GM19025 (cell line): ENCODE measurements at regions not wholly inside any gene's neighbourhood (a gene's known extent, or its start where the extent isn't known, plus 50 kb on each side); places are given as distances from the start of the nearest gene placed in this dataset.

ENCODE experiments used
- ATAC-seq: cut with Tn5 transposase; IDR thresholded peaks from one replicate; pipeline ENCODE4 v1.9.1; 2021; ENCODE audit warnings: mild to moderate bottlenecking, low read depth, moderate library complexity; ENCODE audit not compliant: unreplicated experiment

DNA sequence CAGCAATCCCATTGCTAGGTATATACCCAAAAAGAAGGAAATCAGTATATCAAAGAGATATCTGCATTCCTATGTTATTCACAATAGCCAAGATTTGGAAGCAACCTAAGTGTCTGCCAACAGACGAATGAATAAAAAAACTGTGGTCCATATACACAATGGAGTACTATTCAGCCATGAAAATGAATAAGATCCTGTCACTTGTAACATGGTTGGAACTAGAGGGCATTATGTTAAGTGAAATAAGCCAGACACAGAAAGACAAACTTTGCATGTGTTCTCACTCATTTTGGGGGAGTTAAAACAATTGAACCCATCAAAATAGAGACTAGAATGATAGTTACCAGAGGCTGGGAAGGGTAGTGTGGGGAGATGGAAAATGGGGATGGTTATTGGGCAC, 323.5 kb upstream of the NFE2L3 start:
- ATAC-seq, result no peak

DNA sequence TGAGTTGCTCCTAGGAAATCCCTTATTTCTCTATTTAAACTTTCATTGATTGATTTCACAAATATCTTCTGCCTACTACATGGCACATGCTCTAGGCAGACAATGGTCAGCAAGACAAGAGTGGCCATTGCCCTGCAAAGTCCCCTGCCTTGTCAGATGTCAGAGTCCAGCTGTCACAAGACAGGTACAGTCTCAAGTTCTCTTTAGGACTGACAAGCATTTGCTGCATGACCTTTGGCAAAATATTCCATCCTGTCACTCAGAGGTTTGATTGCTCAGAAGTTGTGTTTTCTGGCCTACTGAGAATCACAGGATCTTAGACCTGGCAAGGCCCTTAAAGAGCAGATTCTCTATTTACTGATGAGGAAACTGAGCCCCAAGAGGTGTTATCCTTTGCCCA, 322.3 kb upstream of the NFE2L3 start:
- no peak for ATAC-seq

DNA sequence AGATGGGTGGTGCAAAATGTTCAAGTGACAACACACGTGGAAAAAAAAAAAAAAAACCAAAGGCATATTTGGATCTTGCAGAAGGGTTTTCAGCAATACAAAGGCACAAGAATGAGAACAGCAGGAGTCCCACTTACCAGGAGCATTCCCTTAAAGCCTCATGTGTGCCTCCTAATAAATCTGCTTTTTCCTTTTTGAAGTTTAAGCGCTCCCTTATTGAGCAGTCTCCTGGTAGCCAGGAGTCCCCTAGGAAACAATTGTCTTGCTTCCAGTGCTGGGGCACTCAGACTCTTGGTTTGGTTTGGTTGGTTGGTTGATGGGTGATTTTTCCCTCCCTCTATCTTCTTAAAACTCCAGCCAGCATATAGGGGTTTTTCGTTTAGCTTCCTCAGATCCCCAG, 321.8 kb upstream of the NFE2L3 start:
- ATAC-seq, result no peak

DNA sequence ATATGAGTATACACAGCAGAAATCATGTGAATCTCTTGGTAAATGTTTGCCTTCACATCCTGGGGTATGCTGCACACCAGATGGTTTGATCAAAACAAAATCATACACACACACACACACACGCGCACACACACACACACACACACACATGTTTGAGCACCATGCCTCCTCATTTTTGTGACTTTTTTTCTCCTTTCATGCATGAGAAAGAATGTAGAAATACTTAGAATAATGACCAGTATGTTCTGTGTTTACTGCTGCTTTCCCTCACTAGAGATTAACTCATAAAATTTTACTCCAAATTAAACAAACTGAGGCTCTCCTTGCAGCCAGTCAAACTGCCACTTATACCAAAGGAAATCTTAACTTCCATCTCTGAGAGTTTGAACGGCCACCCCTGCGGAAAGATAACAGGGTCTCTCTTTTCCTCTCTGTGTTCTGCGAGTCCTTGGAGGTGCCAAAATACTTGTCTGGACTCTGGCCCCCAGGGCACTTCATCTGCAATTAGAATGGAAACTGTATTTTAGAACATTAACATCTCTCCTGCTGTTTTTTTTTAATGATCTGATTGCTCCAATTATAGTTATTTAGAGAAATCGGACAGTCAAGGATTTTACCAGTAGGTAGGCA, 320.8 kb upstream of the NFE2L3 start:
- no peak for ATAC-seq

DNA sequence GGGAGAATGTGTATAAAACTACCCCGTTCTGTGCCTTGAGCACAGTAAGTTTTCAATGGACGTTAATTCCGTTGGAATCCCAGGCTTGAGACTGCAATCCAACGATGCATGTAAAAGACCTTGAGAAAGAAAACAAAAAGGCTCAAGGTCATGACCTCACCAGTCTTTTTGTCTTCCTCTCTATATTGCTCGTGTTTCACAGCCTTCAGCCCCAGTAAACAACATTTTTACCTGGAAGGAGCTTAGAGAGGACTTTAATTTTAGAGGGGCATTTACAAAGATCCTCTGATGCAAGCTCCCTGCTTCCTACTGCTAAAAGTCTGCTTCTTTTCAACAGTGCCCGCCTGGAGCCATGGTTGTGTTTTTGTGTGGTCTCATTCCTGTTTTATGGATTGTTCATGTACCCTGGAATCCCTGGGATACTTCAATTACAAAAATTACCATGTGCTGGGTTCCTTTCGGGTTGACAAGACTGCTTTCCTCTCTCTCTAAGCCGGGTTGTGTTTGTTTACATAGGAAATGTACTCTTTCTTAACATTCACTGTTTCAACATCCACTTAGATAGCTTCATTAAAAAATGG, 320.1 kb upstream of the NFE2L3 start:
- ATAC-seq, result no peak

DNA sequence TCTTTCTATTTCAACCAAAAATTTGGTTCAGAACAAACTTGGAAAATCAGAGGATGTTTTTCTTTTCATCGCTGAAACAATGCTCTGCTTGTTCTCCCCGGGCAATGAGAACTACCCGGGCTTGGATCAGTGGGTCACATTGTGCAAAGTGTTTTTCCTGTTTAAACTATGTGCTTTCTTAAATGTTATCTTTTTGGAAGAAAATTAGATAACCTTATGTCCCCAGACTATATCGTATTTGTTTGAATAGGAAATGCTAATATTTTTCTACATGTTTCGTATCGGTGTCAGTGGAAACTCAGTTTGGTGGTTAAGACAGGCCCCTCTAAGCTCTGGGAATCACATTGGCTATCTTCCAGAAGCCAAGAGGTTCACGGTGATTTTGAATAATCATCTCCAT, 319.5 kb upstream of the NFE2L3 start:
- ATAC-seq, result no peak

DNA sequence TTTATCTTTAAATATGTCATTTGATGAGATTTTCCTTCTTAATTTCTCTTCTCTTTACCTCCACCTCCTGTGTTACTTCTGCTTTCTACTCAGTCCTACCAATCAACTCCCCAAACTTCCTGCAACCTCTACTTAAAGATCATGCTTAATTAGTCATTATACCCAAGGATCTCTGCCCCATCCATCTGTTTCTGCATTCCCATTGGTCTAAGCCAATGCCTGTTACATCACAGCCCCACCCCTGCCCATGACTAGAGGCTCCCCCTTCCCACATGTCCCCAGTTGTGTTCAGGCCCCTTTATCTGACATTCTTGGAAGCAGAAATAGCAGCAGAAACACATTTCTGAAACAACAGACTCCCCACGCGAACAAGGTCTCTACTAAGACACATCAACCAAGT, 319.1 kb upstream of the NFE2L3 start:
- ATAC-seq, result no peak

DNA sequence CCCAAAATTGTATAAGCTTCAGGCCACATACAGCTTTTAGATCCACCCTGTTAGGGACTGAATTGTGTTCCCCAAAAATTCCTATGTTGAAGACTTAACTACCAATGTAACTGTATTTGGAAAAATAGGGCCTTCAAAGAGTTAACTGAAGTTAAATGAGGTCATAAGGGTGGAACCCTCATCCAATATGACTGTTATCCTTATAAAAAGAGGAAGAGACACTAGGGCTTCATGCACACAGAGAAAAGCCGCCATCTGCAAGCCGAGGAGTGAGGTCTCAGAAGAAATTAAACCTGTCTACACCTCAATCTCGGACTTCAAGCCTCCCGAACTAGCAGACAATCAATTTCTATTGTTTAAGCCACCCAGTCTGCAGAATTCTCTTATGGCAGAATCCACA, 317.9 kb upstream of the NFE2L3 start:
- no peak for ATAC-seq

DNA sequence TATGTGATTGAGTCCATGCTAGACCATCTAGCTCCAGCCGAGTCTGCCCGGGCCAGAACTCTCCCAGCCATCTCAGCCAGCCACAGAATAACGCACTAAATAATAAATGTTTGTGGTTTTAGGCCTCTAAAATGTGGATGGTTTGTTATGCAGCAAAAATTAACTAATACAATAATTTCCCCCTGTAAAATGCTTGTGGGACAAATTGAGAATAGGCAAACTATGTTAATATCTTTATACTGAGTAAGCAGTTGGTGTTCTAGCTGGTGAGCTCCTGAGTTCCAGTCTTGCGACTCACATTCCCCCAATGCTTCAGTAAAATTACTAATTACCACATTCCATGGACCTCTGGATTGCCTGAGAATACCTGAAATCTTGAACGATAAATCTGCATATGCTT, 316.8 kb upstream of the NFE2L3 start:
- ATAC-seq, result no peak

DNA sequence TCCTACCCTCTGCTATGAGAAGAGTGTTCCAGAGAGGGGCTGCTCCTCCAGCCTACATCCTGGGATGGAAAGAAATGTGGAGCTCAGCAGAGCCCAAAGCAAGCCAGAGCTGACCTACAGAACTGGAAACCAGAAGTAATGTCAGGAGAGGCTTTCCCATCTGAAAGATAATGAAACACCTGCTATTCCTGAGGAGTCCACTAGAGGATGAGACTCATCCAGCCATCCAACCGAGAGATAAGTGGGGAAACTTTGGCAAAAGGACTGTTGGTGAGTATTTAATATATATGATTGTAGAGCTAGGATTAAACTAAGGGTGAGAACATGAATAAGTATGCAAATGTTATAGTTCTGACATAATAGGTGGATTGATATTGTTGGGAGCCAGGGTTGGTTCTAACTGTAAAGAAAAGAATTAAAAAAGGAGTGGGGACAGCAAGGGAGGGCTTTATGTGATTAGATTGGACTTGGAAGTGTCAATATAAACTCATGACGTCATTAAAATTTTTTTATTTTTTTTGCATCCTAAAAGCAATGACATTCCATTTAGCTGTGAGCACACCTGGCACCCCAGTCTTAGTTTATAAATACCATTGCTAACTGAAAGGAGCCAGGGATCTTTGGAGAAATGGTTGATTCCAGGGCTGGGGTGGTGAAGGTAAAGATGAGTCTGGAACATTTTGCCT, 312.8 kb upstream of the NFE2L3 start:
- no peak for ATAC-seq

DNA sequence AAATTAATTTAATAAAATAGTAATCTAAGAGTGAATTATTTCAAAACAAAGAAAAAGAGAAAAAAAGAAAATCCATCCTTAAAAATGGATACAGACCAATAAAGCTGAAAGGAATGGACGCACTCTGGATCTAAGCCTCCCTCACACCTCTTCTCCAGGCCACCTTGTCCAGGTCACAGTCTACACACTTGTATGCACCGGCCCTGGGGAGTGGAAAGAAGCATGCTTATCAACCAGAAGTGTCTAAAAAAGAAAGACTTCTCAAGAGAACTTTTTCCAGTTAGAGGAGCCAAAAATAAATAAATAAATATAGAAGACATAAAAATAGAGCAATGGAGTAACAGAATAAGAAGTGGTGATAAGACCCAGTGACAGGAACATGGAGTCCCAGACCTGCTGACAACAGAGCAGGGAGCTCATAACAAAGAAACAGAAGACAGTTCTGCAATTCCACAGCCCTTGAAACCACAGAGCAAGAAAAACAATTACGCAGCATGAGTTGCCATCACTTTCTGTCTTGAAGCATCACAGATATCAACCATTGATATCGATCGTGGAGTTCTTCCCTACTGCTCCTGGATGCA, 311.7 kb upstream of the NFE2L3 start:
- ATAC-seq, result no peak

DNA sequence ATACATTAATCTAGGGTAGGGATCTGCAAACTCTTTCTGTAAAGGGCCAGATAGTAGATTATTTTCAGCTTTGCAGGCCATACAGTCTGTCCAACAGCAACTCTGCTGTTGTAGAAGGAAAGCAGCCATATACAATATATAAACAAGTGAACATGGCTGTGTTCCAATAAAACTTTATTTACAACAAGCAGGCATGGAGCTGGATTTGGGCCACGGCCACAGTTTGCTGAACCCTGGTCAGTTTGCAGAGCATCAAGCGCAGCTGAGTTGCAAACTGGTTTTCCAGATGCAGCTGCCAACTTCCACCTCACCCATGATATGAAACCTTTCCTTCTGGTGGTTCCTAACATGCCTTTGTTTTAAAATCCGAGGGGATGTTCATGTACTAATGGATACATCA, 310.4 kb upstream of the NFE2L3 start:
- no peak for ATAC-seq

DNA sequence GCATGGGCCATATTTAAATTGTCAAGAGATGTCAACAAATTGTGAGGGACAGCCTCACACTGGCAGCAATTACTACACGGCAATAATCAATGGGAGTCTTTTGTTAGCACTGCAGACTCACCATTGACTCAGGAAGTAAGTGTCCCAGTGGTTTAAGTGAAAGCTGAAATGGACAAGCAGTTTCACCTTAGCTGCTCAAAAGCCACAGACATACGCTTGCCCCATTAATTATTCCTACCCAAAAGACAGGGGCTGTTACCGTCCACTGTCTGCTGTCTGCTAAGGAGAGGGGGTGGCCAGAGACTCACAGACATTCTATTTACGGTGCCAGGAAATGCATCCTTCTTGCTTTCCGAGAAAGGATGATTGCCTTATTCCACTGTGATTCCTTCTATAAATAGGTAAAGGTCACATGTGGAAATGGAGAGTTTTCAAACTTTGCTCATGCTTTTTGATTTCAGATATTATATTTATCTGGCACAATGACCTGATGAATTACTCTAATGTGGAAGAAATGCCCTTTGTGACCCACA, 309.7 kb upstream of the NFE2L3 start:
- no peak for ATAC-seq

DNA sequence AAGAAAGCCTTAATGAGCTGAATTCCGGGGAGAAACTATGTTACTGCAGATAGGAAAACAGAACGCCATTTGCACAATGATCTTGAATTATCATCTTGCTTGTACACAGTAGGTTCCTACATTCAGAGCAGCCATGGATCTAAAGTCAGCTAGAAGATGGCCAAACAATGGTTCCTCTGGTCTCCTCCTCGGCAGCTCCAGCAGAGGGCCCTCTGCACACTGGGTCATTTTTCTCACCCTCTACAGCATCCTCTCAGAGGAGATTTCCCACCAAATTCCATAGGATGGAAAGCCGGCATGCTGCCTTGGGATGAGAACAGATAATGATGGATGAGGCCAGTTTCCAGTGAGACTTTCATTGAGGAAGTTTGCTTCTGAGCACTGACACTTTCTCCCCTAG, 308.5 kb upstream of the NFE2L3 start:
- ATAC-seq, result no peak

DNA sequence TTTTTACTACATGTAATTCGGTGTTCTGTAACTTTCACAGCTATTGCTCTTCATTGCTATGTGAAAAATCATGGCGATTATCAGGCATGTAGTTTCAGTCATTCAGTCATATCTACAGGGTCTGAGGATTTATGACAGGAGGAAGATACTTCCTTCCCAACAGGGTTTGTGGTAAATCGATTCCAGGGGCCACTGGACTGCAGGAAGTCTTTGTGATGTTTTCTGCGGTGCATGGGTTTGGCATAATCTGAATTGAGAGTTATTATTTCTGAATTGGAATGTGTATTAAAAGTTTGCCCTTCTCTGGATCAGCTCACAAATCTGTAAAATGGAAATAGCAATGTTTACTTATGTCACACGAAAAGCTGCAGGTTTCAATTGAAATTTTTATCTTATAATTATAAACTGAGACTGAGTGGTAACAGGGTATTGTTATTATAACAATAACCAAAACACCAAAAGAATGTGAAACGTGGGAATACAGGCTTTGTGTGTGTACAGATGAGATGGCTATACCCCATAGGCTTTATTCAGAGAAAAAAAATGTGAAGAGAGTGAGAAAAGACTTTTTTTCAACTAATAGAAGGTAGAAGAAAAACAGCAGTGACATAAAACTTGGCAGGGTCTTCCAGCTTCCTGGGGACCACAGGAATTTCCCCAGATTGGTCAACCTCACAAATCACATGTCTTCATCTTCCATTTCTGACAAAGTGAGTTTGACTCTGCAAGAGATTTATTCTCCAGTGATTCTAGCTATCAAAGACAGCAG, 307.7 kb upstream of the NFE2L3 start:
- ATAC-seq, result no peak

DNA sequence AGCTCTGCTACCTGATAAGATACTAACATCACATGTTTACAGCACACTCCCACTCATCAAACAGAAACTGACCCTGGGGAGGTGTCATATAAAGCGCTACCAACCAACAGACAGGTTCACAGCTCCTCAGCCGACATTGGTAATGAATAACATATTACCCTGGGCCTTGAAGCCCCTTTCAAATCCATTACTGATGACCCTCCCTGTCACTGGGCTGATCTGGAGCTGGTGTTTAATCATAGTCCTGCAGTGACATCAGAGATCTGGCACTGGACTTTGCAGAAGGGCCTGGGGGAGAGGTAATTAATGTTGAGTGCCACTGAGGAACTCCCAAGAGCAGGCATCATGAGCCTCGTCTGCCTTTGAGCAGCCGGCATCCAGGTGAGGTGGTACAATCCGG, 306.5 kb upstream of the NFE2L3 start:
- ATAC-seq, result no peak

DNA sequence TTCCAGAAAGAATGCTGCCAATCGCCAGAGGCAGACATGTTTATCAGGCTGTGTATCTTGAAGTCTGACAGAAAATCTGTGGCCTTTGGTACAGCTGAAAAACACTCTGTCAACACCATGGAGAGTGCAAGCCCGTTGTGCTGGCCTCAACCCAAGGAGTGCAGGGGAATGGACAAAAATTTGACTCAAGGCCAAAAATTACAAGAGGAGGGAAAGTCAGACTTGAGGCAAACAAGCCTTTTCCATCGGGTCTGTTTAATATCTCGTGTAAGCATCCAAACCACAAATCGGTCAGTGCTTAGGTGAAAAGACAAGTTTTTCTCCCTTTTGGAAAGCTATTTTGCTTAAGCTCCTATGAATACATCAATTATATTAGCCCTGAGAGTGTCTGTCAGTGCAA, 305.3 kb upstream of the NFE2L3 start:
- ATAC-seq, result no peak

DNA sequence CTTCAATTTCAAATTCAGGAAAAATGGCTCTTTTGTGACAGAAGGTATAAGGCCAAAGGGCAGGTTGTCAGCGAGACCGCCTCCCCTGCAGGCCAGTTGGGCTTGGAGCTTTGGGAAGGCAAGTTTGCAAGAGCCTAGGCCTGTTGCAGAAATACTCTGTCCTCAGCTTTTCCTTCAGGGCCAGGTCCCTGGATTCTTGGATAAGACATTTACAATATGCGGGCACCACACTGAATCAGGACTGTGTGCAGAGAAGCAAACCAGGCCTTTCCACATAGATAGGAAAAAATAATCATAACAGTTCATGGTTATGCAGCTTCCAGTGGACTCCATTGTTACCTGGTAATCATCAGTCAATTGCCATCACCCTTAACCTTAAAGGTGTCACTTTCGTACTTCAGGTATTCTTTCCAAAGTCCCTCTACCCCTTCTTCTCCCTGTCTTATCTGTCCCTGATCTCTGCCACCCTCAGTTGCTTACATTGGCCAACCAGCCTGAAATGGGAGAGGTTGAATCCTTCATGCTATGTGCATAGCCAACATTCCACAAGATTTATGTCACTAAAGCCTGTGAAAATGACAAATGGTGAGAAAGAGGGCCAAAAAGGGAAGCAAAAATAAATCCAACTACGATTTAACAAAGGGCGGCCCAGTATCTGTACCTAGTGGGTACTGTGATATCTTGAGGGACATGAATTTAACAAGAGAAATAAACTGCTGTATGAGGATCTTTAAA, 304.5 kb upstream of the NFE2L3 start:
- ATAC-seq, result no peak

DNA sequence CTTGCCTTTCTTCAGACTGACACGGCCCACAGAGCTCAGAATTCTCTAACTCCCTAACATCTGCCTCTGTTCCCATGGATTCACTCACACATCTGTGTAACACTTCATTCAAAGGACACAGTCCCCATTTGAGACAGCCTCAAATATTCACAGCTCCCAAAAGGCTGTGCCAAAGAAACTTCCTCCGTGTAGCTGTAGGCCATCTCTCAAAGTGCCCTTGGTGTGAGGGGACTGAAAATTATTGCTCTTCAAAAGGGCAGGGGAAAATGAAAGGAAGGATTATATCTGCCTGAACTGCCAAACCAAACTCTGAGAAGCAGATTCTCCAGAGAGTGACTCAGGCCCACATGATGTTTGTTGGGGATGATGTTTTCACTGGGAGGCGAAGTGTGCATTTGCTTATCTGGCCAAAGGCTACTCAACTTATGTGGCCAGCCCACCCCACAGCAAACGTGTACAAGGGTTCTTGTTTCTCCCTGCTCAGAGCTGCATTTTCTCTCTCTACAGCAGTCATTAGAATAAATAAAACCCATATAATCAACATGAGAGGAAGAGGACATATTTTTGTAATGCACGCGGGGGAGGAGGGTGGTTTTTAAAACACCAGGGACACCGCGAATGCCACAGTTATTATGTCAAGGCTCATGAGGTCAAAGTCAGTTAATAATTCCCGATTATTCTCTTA, 302.4 kb upstream of the NFE2L3 start:
- ATAC-seq, result no peak

DNA sequence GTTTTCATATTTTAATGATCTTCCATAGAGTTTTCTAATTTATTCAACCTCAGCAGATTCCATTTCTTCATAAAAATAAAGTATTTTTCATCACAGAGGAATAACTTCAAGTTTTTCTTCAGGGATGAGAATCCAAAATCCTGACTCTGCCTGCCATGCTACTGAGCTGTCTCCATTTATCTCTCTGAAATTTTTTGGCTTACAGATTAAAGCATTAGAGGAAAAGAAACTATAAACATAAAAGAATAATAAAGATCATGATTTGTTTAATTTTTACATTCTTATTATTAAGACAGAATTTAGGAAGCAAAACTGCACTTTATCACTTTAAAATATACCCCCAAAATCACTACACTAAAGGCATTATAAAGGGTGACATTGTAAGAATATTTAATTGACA, 301.8 kb upstream of the NFE2L3 start:
- ATAC-seq, result no peak
